ENCODE measurements at regions not wholly inside any gene's neighbourhood (a gene's known extent, or its start where the extent isn't known, plus 50 kb on each side); places are given as distances from the start of the nearest gene placed in this dataset.
A peak's percentile ranks its signal among the peaks of the same experiment; 100 is the strongest.

- Histone ChIP-seq H3K4me3 (ENCODE audit: low read depth in 1 of 3, low read length in 3 of 3) (no peak overlapping the region), H3K36me3 (ENCODE audit: control insufficient read depth in 3 of 3, insufficient read depth in 2 of 3, low read depth in 1 of 3, low read length in 3 of 3) (no peaks in the 10 kb centered on the region), H3K27ac (ENCODE audit: low read depth in 1 of 3, low read length in 2 of 3) (no peak overlapping the region), H3K27me3 (ENCODE audit: control insufficient read depth in 3 of 3, insufficient read depth in 3 of 3, low read length in 3 of 3) (no peaks in the 10 kb centered on the region), H3K9me3 (ENCODE audit: control insufficient read depth in 2 of 2, insufficient read depth in 1 of 2, low read depth in 1 of 2, low read length in 1 of 2) (peaks cover 0 to 6% of the 10 kb centered on the region in 2 donors), H3K4me1 (ENCODE audit: control insufficient read depth in 3 of 3, insufficient read depth in 2 of 3, low read depth in 1 of 3, low read length in 2 of 3) (no peaks in the 10 kb centered on the region)
- 96 to 98% (median 98%) methylated on average over 2 of the region's 2 CpGs for WGBS, 3 donors
- FAIRE-seq (no peak), DNase-seq (no peak)
These were observed 118.9 kb upstream of the HMGA2 start for GRCh38 chr12:65705380-65705876.

GRCh38 chr12:65707051-65707450, 117.2 kb upstream of the HMGA2 start:
- Histone ChIP-seq H3K9me3 (ENCODE audit: control insufficient read depth in 2 of 2, insufficient read depth in 1 of 2, low read depth in 1 of 2, low read length in 1 of 2) (peaks cover 0 to 6% of the 10 kb centered on the region in 2 donors), H3K4me3 (ENCODE audit: low read depth in 1 of 3, low read length in 3 of 3) (no peak overlapping the region), H3K27ac (ENCODE audit: low read depth in 1 of 3, low read length in 2 of 3) (no peak overlapping the region), H3K27me3 (ENCODE audit: control insufficient read depth in 3 of 3, insufficient read depth in 3 of 3, low read length in 3 of 3) (peaks cover 0 to 2% (median 0%) of the 10 kb centered on the region in 3 donors), H3K36me3 (ENCODE audit: control insufficient read depth in 3 of 3, insufficient read depth in 2 of 3, low read depth in 1 of 3, low read length in 3 of 3) (no peaks in the 10 kb centered on the region), H3K4me1 (ENCODE audit: control insufficient read depth in 3 of 3, insufficient read depth in 2 of 3, low read depth in 1 of 3, low read length in 2 of 3) (no peaks in the 10 kb centered on the region)
- DNase-seq (no peak), FAIRE-seq (no peak)

DNA sequence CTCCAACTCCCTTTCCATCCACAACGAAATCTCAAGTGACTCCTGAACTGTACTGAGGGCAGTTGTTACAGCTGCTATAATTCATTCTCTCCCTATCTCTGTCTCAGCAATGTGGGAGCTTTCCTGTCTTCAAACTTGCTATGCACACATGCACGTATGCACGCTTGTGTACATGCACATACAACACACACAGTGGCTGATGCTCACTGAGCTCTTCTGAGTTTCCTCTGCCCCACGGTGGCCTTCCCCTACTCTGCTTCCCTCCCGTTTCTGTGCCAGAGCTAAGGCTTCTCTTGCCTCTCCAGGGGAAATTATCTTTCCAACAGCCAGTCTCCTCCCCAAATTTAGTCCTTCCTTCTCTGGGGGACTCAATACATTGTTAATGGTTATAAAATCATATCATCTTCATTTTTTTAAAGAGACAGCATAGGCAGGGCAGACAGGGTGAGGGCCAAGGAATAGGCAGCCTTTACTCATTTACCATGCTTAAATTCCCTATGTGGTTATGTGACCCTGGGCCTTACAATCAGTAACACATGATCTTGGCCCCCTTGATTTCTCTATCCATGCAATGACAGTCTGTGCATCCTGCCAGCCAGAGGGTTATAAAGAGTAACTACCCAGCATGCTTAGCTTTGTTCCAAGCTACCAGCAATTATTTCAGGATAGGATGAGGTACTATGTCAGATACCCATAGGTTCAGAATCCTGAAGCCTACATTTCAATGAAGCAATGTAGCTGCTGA, 111.9 kb upstream of the HMGA2 start:
- H3K27ac ChIP-seq (ENCODE audit: low read depth in 1 of 3, low read length in 2 of 3): no peak overlapping the region
- H3K36me3 ChIP-seq (ENCODE audit: control insufficient read depth in 3 of 3, insufficient read depth in 2 of 3, low read depth in 1 of 3, low read length in 3 of 3): no peaks in the 10 kb centered on the region
- no peaks in the 10 kb centered on the region for H3K4me1 ChIP-seq (ENCODE audit: control insufficient read depth in 3 of 3, insufficient read depth in 2 of 3, low read depth in 1 of 3, low read length in 2 of 3)
- DNase-seq (no peak), FAIRE-seq (no peak)
- no peak overlapping the region for H3K4me3 ChIP-seq (ENCODE audit: low read depth in 1 of 3, low read length in 3 of 3)
- H3K27me3 ChIP-seq (ENCODE audit: control insufficient read depth in 3 of 3, insufficient read depth in 3 of 3, low read length in 3 of 3): peaks cover 0 to 2% (median 0%) of the 10 kb centered on the region in 3 donors
- WGBS, 3 donors: 78 to 80% (median 79%) methylated on average over 5 of the region's 5 CpGs
- H3K9me3 ChIP-seq (ENCODE audit: control insufficient read depth in 2 of 2, insufficient read depth in 1 of 2, low read depth in 1 of 2, low read length in 1 of 2): no peaks in the 10 kb centered on the region

DNA sequence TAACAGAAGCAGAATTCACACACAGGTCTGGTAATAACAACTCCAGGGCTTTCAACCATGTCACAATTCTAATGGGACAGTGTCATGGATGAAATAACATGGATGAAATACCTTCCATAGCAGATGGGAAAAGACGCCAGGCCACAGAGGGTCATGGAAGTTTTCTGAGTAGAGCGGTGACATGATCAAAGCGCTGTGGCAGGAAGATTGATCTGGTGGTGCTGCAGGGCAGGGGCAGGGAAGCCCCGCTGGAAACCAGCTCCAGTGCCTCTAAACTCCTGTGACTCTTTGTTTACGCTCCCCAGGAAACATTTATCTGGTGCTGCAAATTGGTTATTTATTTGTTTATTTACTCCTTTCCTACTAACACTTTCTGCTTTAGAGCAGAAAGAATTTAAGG, 108.3 kb upstream of the HMGA2 start:
- Histone ChIP-seq H3K4me1 (ENCODE audit: control insufficient read depth in 3 of 3, insufficient read depth in 2 of 3, low read depth in 1 of 3, low read length in 2 of 3) (peaks cover 0 to 4% (median 0%) of the 10 kb centered on the region in 3 donors), H3K36me3 (ENCODE audit: control insufficient read depth in 3 of 3, insufficient read depth in 2 of 3, low read depth in 1 of 3, low read length in 3 of 3) (no peaks in the 10 kb centered on the region), H3K9me3 (ENCODE audit: control insufficient read depth in 2 of 2, insufficient read depth in 1 of 2, low read depth in 1 of 2, low read length in 1 of 2) (no peaks in the 10 kb centered on the region), H3K4me3 (ENCODE audit: low read depth in 1 of 3, low read length in 3 of 3) (no peak overlapping the region), H3K27me3 (ENCODE audit: control insufficient read depth in 3 of 3, insufficient read depth in 3 of 3, low read length in 3 of 3) (peaks cover 0 to 3% (median 0%) of the 10 kb centered on the region in 3 donors), H3K27ac (ENCODE audit: low read depth in 1 of 3, low read length in 2 of 3) (no peak overlapping the region)
- WGBS, 3 donors: 77 to 90% (median 85%) methylated on average over 5 of the region's 5 CpGs
- no peak for FAIRE-seq
- DNase-seq: no peak

DNA sequence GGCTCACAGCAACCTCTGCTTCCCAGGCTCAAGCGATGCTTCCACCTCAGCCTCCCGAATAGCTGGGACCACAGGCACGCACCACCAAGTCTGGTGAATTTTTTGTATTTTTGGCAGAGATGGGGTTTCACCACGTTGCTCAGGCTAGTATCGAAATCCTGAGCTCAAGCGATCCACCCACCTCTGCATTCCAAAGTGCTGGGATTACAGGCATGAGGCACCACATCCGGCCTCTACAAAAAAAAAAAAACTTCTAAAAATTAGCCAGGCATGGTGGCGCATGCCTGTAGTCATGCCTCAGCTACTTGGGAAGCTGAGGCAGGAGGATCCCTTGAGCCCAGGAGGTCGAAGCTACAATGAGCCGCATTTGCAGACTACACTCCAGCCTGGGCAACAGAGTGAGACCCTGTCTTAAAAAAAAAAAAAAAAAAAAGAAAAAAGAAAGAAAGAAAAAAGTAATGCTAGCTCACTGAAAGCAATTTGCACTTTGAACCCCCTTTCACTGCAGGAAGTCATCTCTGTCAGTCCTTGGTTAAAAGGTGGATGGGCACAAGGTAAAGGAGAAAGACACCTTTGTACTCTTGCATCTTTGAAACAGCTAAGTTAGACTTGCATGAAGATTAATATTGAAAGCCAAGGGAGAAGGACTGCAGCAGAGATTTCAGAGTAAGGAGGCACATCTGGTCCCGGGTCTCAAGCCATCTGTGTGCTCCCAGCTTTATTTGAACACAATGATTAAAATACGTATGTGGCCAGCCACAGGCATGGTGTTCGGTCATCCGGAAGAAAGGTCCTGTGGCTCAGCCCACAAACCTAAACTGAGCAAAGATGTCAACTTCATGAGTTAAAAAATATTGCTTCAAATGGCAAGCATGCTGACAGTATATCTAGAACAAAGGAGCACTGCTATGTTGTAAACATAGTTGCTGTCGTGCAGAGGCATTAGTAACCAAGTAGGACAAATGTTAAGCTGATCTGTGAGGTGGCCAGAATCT, 103.8 kb upstream of the HMGA2 start:
- WGBS, 3 donors: 81 to 82% (median 82%) methylated on average over 15 of the region's 15 CpGs
- FAIRE-seq: no peak
- Histone ChIP-seq H3K9me3 (ENCODE audit: control insufficient read depth in 2 of 2, insufficient read depth in 1 of 2, low read depth in 1 of 2, low read length in 1 of 2) (no peaks in the 10 kb centered on the region), H3K4me3 (ENCODE audit: low read depth in 1 of 3, low read length in 3 of 3) (no peak overlapping the region), H3K27ac (ENCODE audit: low read depth in 1 of 3, low read length in 2 of 3) (no peak overlapping the region), H3K4me1 (ENCODE audit: control insufficient read depth in 3 of 3, insufficient read depth in 2 of 3, low read depth in 1 of 3, low read length in 2 of 3) (peaks cover 0 to 4% (median 0%) of the 10 kb centered on the region in 3 donors), H3K36me3 (ENCODE audit: control insufficient read depth in 3 of 3, insufficient read depth in 2 of 3, low read depth in 1 of 3, low read length in 3 of 3) (no peaks in the 10 kb centered on the region), H3K27me3 (ENCODE audit: control insufficient read depth in 3 of 3, insufficient read depth in 3 of 3, low read length in 3 of 3) (peaks cover 0 to 3% (median 0%) of the 10 kb centered on the region in 3 donors)
- DNase-seq: peak in 1 of 2 donors; percentile 68

GRCh38 chr12:65721541-65722190, 102.6 kb upstream of the HMGA2 start:
- Histone ChIP-seq H3K27ac (ENCODE audit: low read depth in 1 of 3, low read length in 2 of 3) (no peak overlapping the region), H3K27me3 (ENCODE audit: control insufficient read depth in 3 of 3, insufficient read depth in 3 of 3, low read length in 3 of 3) (peaks cover 0 to 3% (median 2%) of the 10 kb centered on the region in 3 donors), H3K9me3 (ENCODE audit: control insufficient read depth in 2 of 2, insufficient read depth in 1 of 2, low read depth in 1 of 2, low read length in 1 of 2) (no peaks in the 10 kb centered on the region), H3K4me3 (ENCODE audit: low read depth in 1 of 3, low read length in 3 of 3) (no peak overlapping the region), H3K36me3 (ENCODE audit: control insufficient read depth in 3 of 3, insufficient read depth in 2 of 3, low read depth in 1 of 3, low read length in 3 of 3) (no peaks in the 10 kb centered on the region), H3K4me1 (ENCODE audit: control insufficient read depth in 3 of 3, insufficient read depth in 2 of 3, low read depth in 1 of 3, low read length in 2 of 3) (peaks cover 0 to 4% (median 0%) of the 10 kb centered on the region in 3 donors)
- FAIRE-seq: no peak
- no peak for DNase-seq
- 78 to 93% (median 86%) methylated on average over 3 of the region's 3 CpGs for WGBS, 3 donors

DNA sequence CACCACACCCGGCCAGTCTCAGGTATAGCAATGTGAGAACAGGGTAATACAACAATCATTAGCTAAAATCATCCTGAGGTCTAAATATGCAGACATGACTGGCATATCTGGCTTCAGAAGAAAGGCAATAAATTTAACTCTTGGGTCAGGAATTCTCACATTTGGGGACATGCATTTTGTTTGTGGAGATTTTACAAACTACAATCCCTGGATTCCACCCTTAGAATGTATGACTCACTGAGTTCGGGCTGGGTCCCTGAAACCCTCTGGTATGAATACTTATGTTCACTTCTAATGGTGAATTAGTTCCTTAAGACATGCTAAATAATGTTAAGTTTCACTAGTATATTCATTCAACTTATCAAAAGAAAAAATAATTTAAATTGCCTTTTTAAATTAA, 98.9 kb upstream of the HMGA2 start:
- no peak overlapping the region for H3K27ac ChIP-seq (ENCODE audit: low read depth in 1 of 3, low read length in 2 of 3)
- DNase-seq (no peak), FAIRE-seq (no peak)
- peaks cover 5 to 27% (median 6%) of the 10 kb centered on the region in 3 donors for H3K27me3 ChIP-seq (ENCODE audit: control insufficient read depth in 3 of 3, insufficient read depth in 3 of 3, low read length in 3 of 3)
- no peaks in the 10 kb centered on the region for H3K36me3 ChIP-seq (ENCODE audit: control insufficient read depth in 3 of 3, insufficient read depth in 2 of 3, low read depth in 1 of 3, low read length in 3 of 3)
- H3K4me3 ChIP-seq (ENCODE audit: low read depth in 1 of 3, low read length in 3 of 3): no peak overlapping the region
- WGBS, 3 donors: 83 to 97% (median 91%) methylated on average over 2 of the region's 2 CpGs
- H3K4me1 ChIP-seq (ENCODE audit: control insufficient read depth in 3 of 3, insufficient read depth in 2 of 3, low read depth in 1 of 3, low read length in 2 of 3): peaks cover 0 to 12% (median 0%) of the 10 kb centered on the region in 3 donors
- H3K9me3 ChIP-seq (ENCODE audit: control insufficient read depth in 2 of 2, insufficient read depth in 1 of 2, low read depth in 1 of 2, low read length in 1 of 2): no peaks in the 10 kb centered on the region

- no peaks in the 10 kb centered on the region for H3K9me3 ChIP-seq (ENCODE audit: control insufficient read depth in 2 of 2, insufficient read depth in 1 of 2, low read depth in 1 of 2, low read length in 1 of 2)
- peaks cover 0 to 8% (median 0%) of the 10 kb centered on the region in 3 donors for H3K4me1 ChIP-seq (ENCODE audit: control insufficient read depth in 3 of 3, insufficient read depth in 2 of 3, low read depth in 1 of 3, low read length in 2 of 3)
- H3K4me3 ChIP-seq (ENCODE audit: low read depth in 1 of 3, low read length in 3 of 3): peak overlapping the region in 1 of 3 donors; percentile 0
- FAIRE-seq: no peak
- DNase-seq: peak in 1 of 2 donors; percentile 27
- peaks cover 5 to 41% (median 6%) of the 10 kb centered on the region in 3 donors for H3K27me3 ChIP-seq (ENCODE audit: control insufficient read depth in 3 of 3, insufficient read depth in 3 of 3, low read length in 3 of 3)
- 8 to 13% (median 13%) methylated on average over 6 of the region's 6 CpGs for WGBS, 3 donors
- H3K36me3 ChIP-seq (ENCODE audit: control insufficient read depth in 3 of 3, insufficient read depth in 2 of 3, low read depth in 1 of 3, low read length in 3 of 3): no peaks in the 10 kb centered on the region
- no peak overlapping the region for H3K27ac ChIP-seq (ENCODE audit: low read depth in 1 of 3, low read length in 2 of 3)
These were observed 95.8 kb upstream of the HMGA2 start for GRCh38 chr12:65728455-65728847.
